Activated T-helper 1 cell treated with anti-CD3 and anti-CD28 coated beads, Interleukin-12 subunit alpha, Interleukin-12 subunit beta, Interleukin-2, Interleukin-4 antibody, amounts not matched to agents 30 ng/mL and 10 ng/mL and 1 ng/mL, durations not matched to agents 14 hours and 24 hours and 36 hours (primary cell): ENCODE measurements at regions not wholly inside any gene's neighbourhood (a gene's known extent, or its start where the extent isn't known, plus 50 kb on each side); places are given as distances from the start of the nearest gene placed in this dataset.

Experiments used
- DNase-seq: peaks from one replicate; pipeline ENCODE4 v3.0.0; 2021; ENCODE audit warnings: low spot score
- H3K27ac Mint-ChIP-seq: one replicate; pipeline ENCODE4 v1.8.0; 2021; ENCODE audit warnings: mild to moderate bottlenecking, mixed read lengths
- H3K27me3 Mint-ChIP-seq: one replicate; pipeline ENCODE4 v1.8.0; 2022; ENCODE audit warnings: mild to moderate bottlenecking, moderate library complexity, mixed read lengths; ENCODE audit not compliant: insufficient read depth
- H3K36me3 Mint-ChIP-seq: one replicate; pipeline ENCODE4 v1.8.0; 2021; ENCODE audit warnings: low read depth, mixed read lengths
- H3K4me1 Mint-ChIP-seq: one replicate; pipeline ENCODE4 v1.8.0; 2021; ENCODE audit warnings: low read depth, mixed read lengths
- H3K4me3 Mint-ChIP-seq: one replicate; pipeline ENCODE4 v1.8.0; 2021; ENCODE audit warnings: mild to moderate bottlenecking, moderate library complexity, mixed read lengths
- H3K9me3 Mint-ChIP-seq: one replicate; pipeline ENCODE4 v1.8.0; 2021; ENCODE audit warnings: mixed read lengths
- intact Hi-C: fragments of 100-400 bp; cut with micrococcal nuclease; formaldehyde crosslinking; loops from one replicate; pipeline ENCODE4 v1.15.1; 2024

GRCh38 chr3:153337369-153337768, 175.3 kb downstream of the RAP2B start:
- Mint-ChIP-seq H3K27me3 (peaks cover 3% of the 10 kb centered on the region), H3K4me3 (no peak overlapping the region), H3K4me1 (peaks cover 5% of the 10 kb centered on the region), H3K36me3 (peaks cover 1% of the 10 kb centered on the region), H3K27ac (no peak overlapping the region), H3K9me3 (peaks cover 9% of the 10 kb centered on the region)
- intact Hi-C loops, result no loop called here
- no peak for DNase-seq

DNA sequence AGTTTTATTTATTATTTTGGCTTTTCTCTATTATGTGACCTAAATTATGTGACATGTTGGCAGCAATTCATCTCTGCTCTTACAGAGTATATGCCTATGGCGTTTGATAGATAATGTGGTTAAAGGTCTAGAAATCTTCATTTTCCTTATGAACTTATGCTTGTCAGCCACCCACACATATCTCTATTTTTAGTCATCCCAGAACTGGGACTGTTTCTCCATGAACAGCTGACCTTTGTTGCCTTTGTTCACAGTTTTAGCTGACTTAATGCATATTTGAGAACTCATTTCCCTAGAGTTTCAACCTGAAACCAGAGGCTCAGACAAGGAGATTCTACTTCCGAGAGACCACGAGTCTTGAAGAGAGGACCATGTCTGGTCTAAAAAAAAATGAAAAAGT, 176.5 kb downstream of the RAP2B start:
- H3K27me3 Mint-ChIP-seq, result peaks cover 3% of the 10 kb centered on the region
- no peaks in the 10 kb centered on the region for H3K4me1 Mint-ChIP-seq
- DNase-seq, result no peak
- H3K36me3 Mint-ChIP-seq, result peaks cover 1% of the 10 kb centered on the region
- H3K4me3 Mint-ChIP-seq, result no peak overlapping the region
- intact Hi-C loops, result no loop called here
- H3K27ac Mint-ChIP-seq, result no peak overlapping the region
- peaks cover 9% of the 10 kb centered on the region for H3K9me3 Mint-ChIP-seq

DNA sequence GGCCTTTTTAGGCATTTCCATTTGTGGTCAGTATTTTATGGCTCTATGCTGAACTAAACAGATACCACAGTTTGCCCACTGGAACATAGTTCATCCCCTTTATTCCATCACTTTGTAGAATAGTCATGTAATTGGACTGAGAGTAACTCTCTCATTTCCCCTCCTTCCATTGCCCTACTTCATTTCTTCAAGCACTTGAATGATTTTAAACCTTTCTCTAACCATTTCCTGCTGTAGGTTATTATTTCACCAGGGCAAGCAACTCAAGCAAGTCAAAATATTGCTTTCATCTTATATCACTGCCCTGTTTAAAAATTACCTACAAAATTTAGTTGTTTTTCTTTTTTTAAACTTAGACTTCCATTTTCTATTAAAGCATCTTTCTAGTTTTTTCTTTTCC, 177.0 kb downstream of the RAP2B start:
- Mint-ChIP-seq H3K4me1 (no peaks in the 10 kb centered on the region), H3K27ac (no peak overlapping the region), H3K27me3 (peaks cover 3% of the 10 kb centered on the region), H3K36me3 (peaks cover 1% of the 10 kb centered on the region), H3K4me3 (no peak overlapping the region), H3K9me3 (peaks cover 9% of the 10 kb centered on the region)
- DNase-seq, result no peak
- intact Hi-C loops, result no loop called here

GRCh38 chr3:153343988-153344782, 182.2 kb downstream of the RAP2B start:
- Mint-ChIP-seq H3K9me3 (peaks cover 13% of the 10 kb centered on the region), H3K27ac (no peak overlapping the region), H3K4me3 (no peak overlapping the region), H3K4me1 (no peaks in the 10 kb centered on the region), H3K36me3 (peaks cover 1% of the 10 kb centered on the region), H3K27me3 (peaks cover 3% of the 10 kb centered on the region)
- intact Hi-C loops, result no loop called here
- DNase-seq, result no peak

DNA sequence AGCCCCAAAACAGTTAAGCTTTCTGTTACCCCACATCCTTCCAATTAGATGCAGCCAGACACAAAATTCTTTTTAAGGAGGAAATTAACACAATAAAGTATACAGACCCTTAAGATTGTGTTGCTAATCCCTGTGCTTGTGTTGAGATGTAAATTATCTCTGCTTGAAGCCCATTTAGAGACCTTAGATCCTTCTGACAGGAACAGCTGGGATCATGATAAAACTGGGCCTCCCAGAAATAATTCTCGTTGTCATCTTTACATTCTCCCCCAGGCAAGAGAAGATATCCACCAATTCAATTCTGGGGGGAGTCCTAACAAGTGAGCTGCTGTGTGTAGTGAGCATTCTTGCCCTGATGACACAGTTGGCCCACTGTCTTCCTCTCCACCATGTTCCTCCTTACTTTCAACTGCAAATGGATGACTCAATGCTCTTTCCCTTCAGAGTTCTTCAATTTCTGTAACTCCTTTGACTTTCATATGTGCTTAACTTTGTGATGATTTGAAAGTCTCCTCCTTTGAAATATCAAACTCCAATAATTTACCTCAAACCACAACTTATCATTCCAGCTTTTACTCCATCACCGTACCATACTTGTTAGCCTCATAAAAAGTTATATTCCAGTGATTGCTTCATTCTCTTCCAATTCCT, 186.6 kb downstream of the RAP2B start:
- Mint-ChIP-seq H3K27ac (no peak overlapping the region), H3K4me1 (no peaks in the 10 kb centered on the region), H3K4me3 (no peak overlapping the region), H3K27me3 (peaks cover 2% of the 10 kb centered on the region), H3K9me3 (peaks cover 3% of the 10 kb centered on the region), H3K36me3 (no peaks in the 10 kb centered on the region)
- intact Hi-C loops, result no loop called here
- no peak for DNase-seq

DNA sequence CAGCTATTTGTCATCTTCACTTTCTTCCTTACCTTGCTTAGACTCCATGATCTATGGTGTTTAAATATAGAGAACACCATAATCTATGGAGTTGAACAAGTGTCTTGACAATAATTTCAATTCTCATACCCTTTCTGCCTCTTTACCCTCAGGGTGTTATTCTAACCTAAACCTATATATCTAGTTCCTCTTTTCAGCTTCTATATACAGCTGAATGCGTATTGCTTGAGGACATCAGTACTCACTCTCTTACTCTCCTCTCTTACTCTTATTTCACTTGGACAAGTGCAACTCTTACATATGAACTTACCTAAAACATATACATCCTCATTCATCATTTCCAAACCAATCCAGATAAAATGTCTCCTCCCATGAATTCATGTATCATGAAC, 187.1 kb downstream of the RAP2B start:
- intact Hi-C loops, result no loop called here
- Mint-ChIP-seq H3K4me1 (no peaks in the 10 kb centered on the region), H3K27me3 (peaks cover 2% of the 10 kb centered on the region), H3K27ac (no peak overlapping the region), H3K36me3 (no peaks in the 10 kb centered on the region), H3K9me3 (peaks cover 3% of the 10 kb centered on the region), H3K4me3 (no peak overlapping the region)
- DNase-seq, result no peak

DNA sequence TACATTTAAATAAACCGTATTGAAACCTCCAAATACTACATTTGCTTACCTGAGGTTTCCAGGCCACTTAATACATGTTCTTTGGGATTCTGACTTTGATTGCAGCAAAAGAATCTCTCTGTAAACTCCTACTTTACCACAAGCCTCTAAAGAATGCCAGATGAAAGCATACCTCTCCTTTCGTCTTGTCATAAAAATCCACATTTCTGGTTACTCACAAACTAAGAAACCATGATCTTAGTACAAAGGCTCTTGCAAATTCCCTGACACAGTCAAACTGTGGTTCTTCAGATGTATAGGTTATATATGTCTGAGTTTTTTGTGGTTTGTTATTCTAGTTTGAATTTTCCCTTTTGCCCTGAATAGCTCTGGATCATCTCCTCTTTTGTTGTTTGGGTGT, 188.4 kb downstream of the RAP2B start:
- Mint-ChIP-seq H3K27me3 (peaks cover 2% of the 10 kb centered on the region), H3K4me3 (no peak overlapping the region), H3K36me3 (no peaks in the 10 kb centered on the region), H3K9me3 (no peaks in the 10 kb centered on the region), H3K27ac (no peak overlapping the region), H3K4me1 (no peaks in the 10 kb centered on the region)
- intact Hi-C loops, result no loop called here
- no peak for DNase-seq

GRCh38 chr3:153354641-153355040, 192.6 kb downstream of the RAP2B start:
- no peak overlapping the region for H3K27ac Mint-ChIP-seq
- H3K36me3 Mint-ChIP-seq, result no peaks in the 10 kb centered on the region
- DNase-seq, result no peak
- H3K27me3 Mint-ChIP-seq, result peaks cover 6% of the 10 kb centered on the region
- H3K4me1 Mint-ChIP-seq, result no peaks in the 10 kb centered on the region
- H3K4me3 Mint-ChIP-seq, result no peak overlapping the region
- no peaks in the 10 kb centered on the region for H3K9me3 Mint-ChIP-seq
- intact Hi-C loops, result no loop called here

- H3K4me1 Mint-ChIP-seq, result no peaks in the 10 kb centered on the region
- H3K9me3 Mint-ChIP-seq, result no peaks in the 10 kb centered on the region
- intact Hi-C loops, result no loop called here
- DNase-seq, result no peak
- no peaks in the 10 kb centered on the region for H3K36me3 Mint-ChIP-seq
- no peak overlapping the region for H3K4me3 Mint-ChIP-seq
- H3K27ac Mint-ChIP-seq, result no peak overlapping the region
- H3K27me3 Mint-ChIP-seq, result peaks cover 4% of the 10 kb centered on the region
Measured at GRCh38 chr3:153355559-153355958, 193.5 kb downstream of the RAP2B start.

DNA sequence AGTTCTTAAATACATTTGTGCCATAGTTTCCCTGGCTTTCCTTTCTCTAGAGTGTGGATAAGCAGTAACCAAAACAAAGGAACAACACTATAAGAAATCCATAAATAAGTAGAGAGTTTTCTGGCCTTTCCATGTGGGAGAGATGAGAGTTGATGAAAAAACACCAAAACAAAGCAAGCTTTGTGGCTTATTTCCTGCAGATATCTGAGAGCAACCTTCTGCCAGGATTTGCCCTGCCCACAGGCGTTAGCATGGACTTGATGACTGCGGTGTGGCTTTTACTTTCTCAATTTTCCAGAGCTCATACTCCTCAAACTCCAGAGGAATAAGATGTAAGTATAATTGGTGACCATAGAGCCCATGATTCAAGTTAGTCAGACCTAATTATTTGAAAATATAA, 194.9 kb downstream of the RAP2B start:
- intact Hi-C loops, result no loop called here
- Mint-ChIP-seq H3K9me3 (no peaks in the 10 kb centered on the region), H3K4me3 (no peak overlapping the region), H3K36me3 (no peaks in the 10 kb centered on the region), H3K27me3 (peaks cover 4% of the 10 kb centered on the region), H3K4me1 (no peaks in the 10 kb centered on the region), H3K27ac (no peak overlapping the region)
- no peak for DNase-seq

GRCh38 chr3:153357436-153357835, 195.4 kb downstream of the RAP2B start:
- intact Hi-C loops, result no loop called here
- no peak overlapping the region for H3K4me3 Mint-ChIP-seq
- no peak for DNase-seq

GRCh38 chr3:153369561-153370374, 207.7 kb downstream of the RAP2B start:
- no peak overlapping the region for H3K4me3 Mint-ChIP-seq
- no peaks in the 10 kb centered on the region for H3K36me3 Mint-ChIP-seq
- no peaks in the 10 kb centered on the region for H3K27me3 Mint-ChIP-seq
- no peaks in the 10 kb centered on the region for H3K4me1 Mint-ChIP-seq
- intact Hi-C loops, result no loop called here
- H3K9me3 Mint-ChIP-seq, result peaks cover 19% of the 10 kb centered on the region
- no peak for DNase-seq
- H3K27ac Mint-ChIP-seq, result no peak overlapping the region

More at GRCh38 chr3:153357436-153357835, 195.4 kb downstream of the RAP2B start:
- H3K27ac Mint-ChIP-seq, result no peak overlapping the region
- H3K9me3 Mint-ChIP-seq, result no peaks in the 10 kb centered on the region
- peaks cover 4% of the 10 kb centered on the region for H3K27me3 Mint-ChIP-seq
- no peaks in the 10 kb centered on the region for H3K36me3 Mint-ChIP-seq
- no peaks in the 10 kb centered on the region for H3K4me1 Mint-ChIP-seq

DNA sequence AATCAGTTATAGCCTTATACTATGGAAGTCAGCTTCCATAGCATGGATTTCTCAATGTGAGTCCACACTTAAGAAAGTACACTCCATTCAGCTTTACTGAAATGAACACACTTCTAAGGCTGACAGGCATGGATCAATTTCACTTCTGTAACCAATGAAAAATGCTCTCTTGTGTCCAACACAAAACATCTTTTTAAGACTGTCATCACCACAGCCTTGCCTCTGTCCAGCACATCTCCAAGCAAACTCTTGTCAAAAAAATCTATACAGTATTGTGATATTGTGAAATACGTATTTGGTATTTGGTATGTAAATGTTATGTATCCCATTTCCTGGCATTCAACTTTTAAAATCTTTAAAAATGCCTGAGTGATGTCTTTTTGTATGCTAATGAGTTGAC, 208.7 kb downstream of the RAP2B start:
- intact Hi-C loops, result no loop called here
- H3K27me3 Mint-ChIP-seq, result no peaks in the 10 kb centered on the region
- no peak for DNase-seq
- H3K27ac Mint-ChIP-seq, result no peak overlapping the region
- no peaks in the 10 kb centered on the region for H3K36me3 Mint-ChIP-seq
- H3K4me1 Mint-ChIP-seq, result no peaks in the 10 kb centered on the region
- peaks cover 15% of the 10 kb centered on the region for H3K9me3 Mint-ChIP-seq
- no peak overlapping the region for H3K4me3 Mint-ChIP-seq
